ENCODE measurements at regions not wholly inside any gene's neighbourhood (a gene's known extent, or its start where the extent isn't known, plus 50 kb on each side); places are given as distances from the start of the nearest gene placed in this dataset.
A peak's percentile ranks its signal among the peaks of the same experiment; 100 is the strongest.
"Not testable (repeated sequence)": the region's sequence is repeated elsewhere in the genome, so short reads cannot be mapped to it uniquely, and the experiment has no call there.

- intact Hi-C loops (cut with DNase I) = no loop called here
- ATAC-seq = no peak
Observed at GRCh38 chr4:75211422-75211821, 278.5 kb downstream of the PARM1 start.

GRCh38 chr4:75207902-75208301, 275.0 kb downstream of the PARM1 start:
- no peak for DNase-seq (ENCODE audit: low spot score)
- no peak for ATAC-seq
- intact Hi-C loops (cut with DNase I) = no loop called here

More at GRCh38 chr4:75211422-75211821, 278.5 kb downstream of the PARM1 start:
- no peak for DNase-seq (ENCODE audit: low spot score)

GRCh38 chr4:75195111-75195510, 262.2 kb downstream of the PARM1 start:
- intact Hi-C loops (cut with DNase I) = no loop called here
- no peak for DNase-seq (ENCODE audit: low spot score)
- no peak for ATAC-seq

- ATAC-seq (no peak), DNase-seq (ENCODE audit: low spot score) (peak; percentile 45)
- intact Hi-C loops (cut with DNase I) = no loop called here
Observed at GRCh38 chr4:75194180-75194579, 261.3 kb downstream of the PARM1 start.

GRCh38 chr4:75192182-75192581, 259.3 kb downstream of the PARM1 start:
- intact Hi-C loops (cut with DNase I); DNase-seq (ENCODE audit: low spot score); ATAC-seq: not testable (repeated sequence)

- DNase-seq (ENCODE audit: low spot score) (no peak), ATAC-seq (peak; percentile 48)
- intact Hi-C loops (cut with DNase I) = no loop called here
Observed at GRCh38 chr4:75189711-75190335, 256.9 kb downstream of the PARM1 start.

GRCh38 chr4:75180790-75181776, 248.2 kb downstream of the PARM1 start:
- ATAC-seq = no peak
- DNase-seq (ENCODE audit: low spot score) = no peak
- intact Hi-C loops (cut with DNase I) = no loop called here

- intact Hi-C loops (cut with DNase I) = no loop called here
- no peak for DNase-seq (ENCODE audit: low spot score)
- no peak for ATAC-seq
Observed at GRCh38 chr4:75180217-75180616, 247.3 kb downstream of the PARM1 start.

- DNase-seq (ENCODE audit: low spot score) = no peak
- ATAC-seq = no peak
- intact Hi-C loops (cut with DNase I) = no loop called here
Observed at GRCh38 chr4:75179510-75179909, 246.6 kb downstream of the PARM1 start.

GRCh38 chr4:75172551-75172950, 239.6 kb downstream of the PARM1 start:
- intact Hi-C loops (cut with DNase I) = no loop called here
- ATAC-seq (no peak), DNase-seq (ENCODE audit: low spot score) (no peak)

GRCh38 chr4:75169427-75169826, 236.5 kb downstream of the PARM1 start:
- DNase-seq (ENCODE audit: low spot score) (no peak), ATAC-seq (no peak)
- intact Hi-C loops (cut with DNase I) = no loop called here

GRCh38 chr4:75169020-75169419, 236.1 kb downstream of the PARM1 start:
- ATAC-seq (no peak), DNase-seq (ENCODE audit: low spot score) (no peak)
- intact Hi-C loops (cut with DNase I) = no loop called here

- ATAC-seq (no peak), DNase-seq (ENCODE audit: low spot score) (no peak)
- intact Hi-C loops (cut with DNase I) = no loop called here
Observed at GRCh38 chr4:75168548-75168947, 235.6 kb downstream of the PARM1 start.

GRCh38 chr4:75165100-75165499, 232.2 kb downstream of the PARM1 start:
- DNase-seq (ENCODE audit: low spot score); intact Hi-C loops (cut with DNase I); ATAC-seq: not testable (repeated sequence)

- DNase-seq (ENCODE audit: low spot score) (no peak), ATAC-seq (no peak)
- intact Hi-C loops (cut with DNase I) = no loop called here
Observed at GRCh38 chr4:75158451-75158850, 225.5 kb downstream of the PARM1 start.

GRCh38 chr4:75154994-75155393, 222.1 kb downstream of the PARM1 start:
- no peak for DNase-seq (ENCODE audit: low spot score)
- ATAC-seq = no peak
- intact Hi-C loops (cut with DNase I) = no loop called here

- intact Hi-C loops (cut with DNase I) = no loop called here
- ATAC-seq (no peak), DNase-seq (ENCODE audit: low spot score) (no peak)
Observed at GRCh38 chr4:75146223-75146622, 213.3 kb downstream of the PARM1 start.

GRCh38 chr4:75144475-75144874, 211.6 kb downstream of the PARM1 start:
- DNase-seq (ENCODE audit: low spot score) (no peak), ATAC-seq (no peak)
- intact Hi-C loops (cut with DNase I) = no loop called here

- DNase-seq (ENCODE audit: low spot score) (no peak), ATAC-seq (no peak)
- intact Hi-C loops (cut with DNase I) = no loop called here
Observed at GRCh38 chr4:75142850-75143249, 209.9 kb downstream of the PARM1 start.

- no peak for ATAC-seq
- intact Hi-C loops (cut with DNase I) = no loop called here
- no peak for DNase-seq (ENCODE audit: low spot score)
Observed at GRCh38 chr4:75142382-75142781, 209.5 kb downstream of the PARM1 start.
